ENCODE measurements at regions not wholly inside any gene's neighbourhood (a gene's known extent, or its start where the extent isn't known, plus 50 kb on each side); places are given as distances from the start of the nearest gene placed in this dataset.

GRCh38 chr4:65791812-65792308, 121.6 kb upstream of the EPHA5 start:
- TF ChIP-seq EGR1 (IDR thresholded peaks at IDR 0.05) (no peak), TAF1 (IDR thresholded peaks at IDR 0.05; ENCODE audit: low read depth) (no peak), CREB1 (IDR thresholded peaks at IDR 0.05; ENCODE audit: low read depth) (no peak), EP300 (IDR thresholded peaks at IDR 0.05; ENCODE audit: borderline replicate concordance) (no peak), NFIC (IDR thresholded peaks at IDR 0.05) (no peak), RAD21 (IDR thresholded peaks at IDR 0.05; ENCODE audit: low read depth) (no peak), MAX (IDR thresholded peaks at IDR 0.05) (no peak)
- TF ChIP-seq, protein P1, sequence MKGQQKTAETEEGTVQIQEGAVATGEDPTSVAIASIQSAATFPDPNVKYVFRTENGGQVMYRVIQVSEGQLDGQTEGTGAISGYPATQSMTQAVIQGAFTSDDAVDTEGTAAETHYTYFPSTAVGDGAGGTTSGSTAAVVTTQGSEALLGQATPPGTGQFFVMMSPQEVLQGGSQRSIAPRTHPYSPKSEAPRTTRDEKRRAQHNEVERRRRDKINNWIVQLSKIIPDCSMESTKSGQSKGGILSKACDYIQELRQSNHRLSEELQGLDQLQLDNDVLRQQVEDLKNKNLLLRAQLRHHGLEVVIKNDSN (IDR thresholded peaks at IDR 0.05), result no peak
